Endothelial cell (in vitro differentiated cells): ENCODE measurements at regions not wholly inside any gene's neighbourhood (a gene's known extent, or its start where the extent isn't known, plus 50 kb on each side); places are given as distances from the start of the nearest gene placed in this dataset.

Source experiments
- DNase-seq: peaks from one replicate; pipeline ENCODE4 v3.0.0; 2021; ENCODE audit warnings: low spot score
- H3K27ac Mint-ChIP-seq: one replicate; pipeline ENCODE4 v1.8.0; 2021; ENCODE audit warnings: mixed read lengths, inconsistent platforms; ENCODE audit not compliant: unreplicated experiment
- H3K27me3 Mint-ChIP-seq: one replicate; pipeline ENCODE4 v1.8.0; 2021; ENCODE audit warnings: mild to moderate bottlenecking, moderate library complexity, mixed read lengths, inconsistent platforms; ENCODE audit not compliant: unreplicated experiment
- H3K36me3 Mint-ChIP-seq: one replicate; pipeline ENCODE4 v1.8.0; 2021; ENCODE audit warnings: mild to moderate bottlenecking, low read depth, mixed read lengths, inconsistent platforms; ENCODE audit not compliant: unreplicated experiment
- H3K4me1 Mint-ChIP-seq: one replicate; pipeline ENCODE4 v1.8.0; 2021; ENCODE audit warnings: mild to moderate bottlenecking, mixed read lengths, inconsistent platforms; ENCODE audit not compliant: unreplicated experiment
- H3K4me3 Mint-ChIP-seq: one replicate; pipeline ENCODE4 v1.8.0; 2021; ENCODE audit warnings: mild to moderate bottlenecking, mixed read lengths, inconsistent platforms; ENCODE audit not compliant: unreplicated experiment
- H3K9me3 Mint-ChIP-seq: one replicate; pipeline ENCODE4 v1.8.0; 2021; ENCODE audit warnings: mixed read lengths, inconsistent platforms; ENCODE audit not compliant: unreplicated experiment
- TF ChIP-seq, protein P1 (sequence below): fragments of 200-600 bp; sonication (generic); IDR thresholded peaks from one replicate; pipeline ENCODE4 v1.5.0; 2021; ENCODE audit warnings: antibody characterized with exemption; ENCODE audit not compliant: unreplicated experiment

DNA sequence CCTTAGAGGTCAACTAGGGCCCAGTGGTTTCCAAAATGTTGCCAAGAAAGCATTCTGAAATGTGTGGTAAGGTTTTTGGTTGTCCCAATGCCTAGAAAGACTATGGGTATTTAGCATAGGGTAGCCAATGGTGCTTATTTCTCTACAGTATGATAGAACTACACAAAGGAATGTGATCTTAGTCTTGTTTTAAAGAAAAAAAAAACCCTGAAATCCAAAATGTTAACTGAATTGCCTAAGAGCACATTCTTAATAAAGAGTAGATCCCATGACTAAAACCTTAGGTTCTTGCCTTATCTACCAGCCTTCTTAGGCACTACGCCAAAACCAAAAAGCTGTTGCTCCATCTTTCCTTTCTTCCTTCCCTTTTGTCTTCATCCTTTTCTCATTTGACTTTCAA is 428.2 kb downstream of the MRPL39 start:
- Mint-ChIP-seq H3K36me3 (no peaks in the 10 kb centered on the region), H3K27ac (no peak overlapping the region), H3K9me3 (no peaks in the 10 kb centered on the region), H3K4me1 (no peaks in the 10 kb centered on the region), H3K4me3 (no peak overlapping the region), H3K27me3 (no peaks in the 10 kb centered on the region)
- TF ChIP-seq, protein P1, sequence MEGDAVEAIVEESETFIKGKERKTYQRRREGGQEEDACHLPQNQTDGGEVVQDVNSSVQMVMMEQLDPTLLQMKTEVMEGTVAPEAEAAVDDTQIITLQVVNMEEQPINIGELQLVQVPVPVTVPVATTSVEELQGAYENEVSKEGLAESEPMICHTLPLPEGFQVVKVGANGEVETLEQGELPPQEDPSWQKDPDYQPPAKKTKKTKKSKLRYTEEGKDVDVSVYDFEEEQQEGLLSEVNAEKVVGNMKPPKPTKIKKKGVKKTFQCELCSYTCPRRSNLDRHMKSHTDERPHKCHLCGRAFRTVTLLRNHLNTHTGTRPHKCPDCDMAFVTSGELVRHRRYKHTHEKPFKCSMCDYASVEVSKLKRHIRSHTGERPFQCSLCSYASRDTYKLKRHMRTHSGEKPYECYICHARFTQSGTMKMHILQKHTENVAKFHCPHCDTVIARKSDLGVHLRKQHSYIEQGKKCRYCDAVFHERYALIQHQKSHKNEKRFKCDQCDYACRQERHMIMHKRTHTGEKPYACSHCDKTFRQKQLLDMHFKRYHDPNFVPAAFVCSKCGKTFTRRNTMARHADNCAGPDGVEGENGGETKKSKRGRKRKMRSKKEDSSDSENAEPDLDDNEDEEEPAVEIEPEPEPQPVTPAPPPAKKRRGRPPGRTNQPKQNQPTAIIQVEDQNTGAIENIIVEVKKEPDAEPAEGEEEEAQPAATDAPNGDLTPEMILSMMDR = no peak
- DNase-seq = no peak

DNA sequence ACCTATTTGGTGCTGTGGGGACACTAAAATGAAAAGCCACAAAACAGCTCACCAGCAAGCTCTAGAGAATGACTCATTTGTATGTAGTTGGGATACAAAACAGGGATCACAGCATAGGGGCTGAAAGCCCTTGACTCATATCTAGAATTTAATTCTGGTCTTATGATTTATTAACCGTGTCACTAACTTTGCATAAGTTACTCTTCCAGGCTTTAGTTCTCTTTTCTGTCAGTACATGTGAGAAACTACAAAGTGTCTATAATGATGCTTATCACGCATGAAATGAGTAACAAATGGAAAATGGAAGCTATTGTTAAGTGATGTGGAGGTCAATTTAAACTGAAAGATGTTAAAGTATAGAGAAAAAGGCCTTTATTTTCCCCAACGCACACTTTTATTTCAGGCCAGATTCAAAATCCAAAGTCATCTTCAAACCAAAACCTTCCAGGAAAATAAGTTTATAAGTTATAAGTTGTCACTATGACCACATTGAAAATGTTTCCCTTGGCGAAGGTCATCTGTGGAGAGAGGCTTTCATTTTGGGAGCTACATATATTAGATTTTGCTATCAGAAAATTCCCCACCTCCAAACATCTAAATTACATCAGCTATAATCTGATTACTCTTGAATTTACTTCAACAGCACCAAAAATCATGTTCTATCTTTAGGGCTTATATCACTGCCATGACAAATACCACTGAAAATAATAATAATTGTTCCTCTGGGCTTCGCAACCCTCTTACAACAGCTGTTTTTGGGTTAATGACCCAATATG is 430.5 kb downstream of the MRPL39 start:
- H3K36me3 Mint-ChIP-seq = no peaks in the 10 kb centered on the region
- no peak overlapping the region for H3K27ac Mint-ChIP-seq
- DNase-seq = no peak
- H3K27me3 Mint-ChIP-seq = peaks cover 1% of the 10 kb centered on the region
- TF ChIP-seq, protein P1 = no peak
- H3K4me1 Mint-ChIP-seq = no peaks in the 10 kb centered on the region
- no peaks in the 10 kb centered on the region for H3K9me3 Mint-ChIP-seq
- no peak overlapping the region for H3K4me3 Mint-ChIP-seq

DNA sequence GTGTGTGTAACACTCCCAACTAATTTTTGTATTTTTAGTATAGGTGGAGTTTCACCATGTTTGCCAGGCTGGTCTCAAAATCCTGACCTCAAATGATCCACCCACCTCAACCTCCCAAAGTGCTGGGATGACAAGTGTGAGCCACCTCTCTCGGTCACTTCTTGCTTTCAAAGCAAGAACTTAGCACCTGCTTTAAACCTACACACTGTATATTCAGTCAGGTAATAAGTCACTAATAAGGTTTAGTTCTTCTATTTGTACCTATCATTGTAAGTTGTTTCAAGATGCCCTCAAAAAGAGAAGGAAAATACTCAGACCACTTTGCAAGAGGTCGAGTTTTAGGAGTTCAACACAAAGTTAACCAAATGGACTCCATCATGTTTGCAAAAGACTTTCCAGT is 431.3 kb downstream of the MRPL39 start:
- Mint-ChIP-seq H3K4me3 (no peak overlapping the region), H3K9me3 (no peaks in the 10 kb centered on the region), H3K4me1 (no peaks in the 10 kb centered on the region), H3K27ac (no peak overlapping the region), H3K36me3 (no peaks in the 10 kb centered on the region), H3K27me3 (peaks cover 1% of the 10 kb centered on the region)
- TF ChIP-seq, protein P1 = no peak
- DNase-seq = no peak

DNA sequence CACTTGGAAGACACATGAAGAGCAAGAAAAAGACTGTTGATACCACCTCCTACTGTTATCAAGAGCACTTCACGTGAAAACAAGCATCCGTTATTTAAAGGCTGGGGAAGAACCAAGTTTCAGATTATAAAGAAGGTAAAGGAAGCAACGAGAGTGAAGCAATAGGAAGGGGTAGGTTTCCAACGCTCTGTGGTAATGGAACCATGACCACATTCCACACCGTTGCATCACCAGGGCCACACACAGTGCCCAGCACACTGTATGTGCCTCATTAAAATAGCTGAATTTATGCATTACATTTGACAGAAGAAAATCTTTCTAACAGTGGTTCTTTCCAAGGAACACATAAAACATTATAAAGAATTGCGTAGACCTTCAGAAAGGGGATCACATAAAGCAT is 435.8 kb downstream of the MRPL39 start:
- Mint-ChIP-seq H3K27ac (no peak overlapping the region), H3K4me1 (no peaks in the 10 kb centered on the region), H3K4me3 (no peak overlapping the region), H3K27me3 (peaks cover 4% of the 10 kb centered on the region), H3K36me3 (peaks cover 5% of the 10 kb centered on the region), H3K9me3 (peaks cover 15% of the 10 kb centered on the region)
- DNase-seq = no peak
- TF ChIP-seq, protein P1 = no peak

DNA sequence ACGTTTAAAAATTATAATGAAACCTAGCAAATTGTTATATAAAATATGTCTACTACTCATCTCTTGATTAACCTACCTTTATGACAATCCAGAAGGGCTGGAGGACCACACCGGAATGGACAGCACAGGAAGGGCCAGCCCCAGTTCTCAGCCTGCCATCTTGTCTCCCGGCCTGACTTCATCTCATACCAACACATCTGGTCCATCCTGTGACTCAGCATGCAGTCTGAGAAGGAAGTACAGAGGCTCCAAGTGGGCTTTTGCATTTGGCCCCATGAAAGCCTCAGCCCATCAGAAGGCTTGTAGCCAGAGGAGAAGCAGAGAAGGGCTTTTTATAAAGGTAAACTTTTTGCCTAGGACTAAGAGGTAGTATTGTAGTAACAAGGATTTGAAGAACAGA is 436.6 kb downstream of the MRPL39 start:
- Mint-ChIP-seq H3K4me3 (no peak overlapping the region), H3K27ac (no peak overlapping the region), H3K36me3 (peaks cover 5% of the 10 kb centered on the region), H3K9me3 (peaks cover 15% of the 10 kb centered on the region), H3K27me3 (peaks cover 4% of the 10 kb centered on the region), H3K4me1 (no peaks in the 10 kb centered on the region)
- no peak for DNase-seq
- TF ChIP-seq, protein P1 = no peak
